22Rv1 (cell line): ENCODE measurements at regions not wholly inside any gene's neighbourhood (a gene's known extent, or its start where the extent isn't known, plus 50 kb on each side); places are given as distances from the start of the nearest gene placed in this dataset.

Experiments
- CTCF ChIP-seq: fragments of 450-650 bp; IDR thresholded peaks from 2 replicates; pipeline ENCODE4 v1.5.1; 2017; ENCODE audit warnings: mild to moderate bottlenecking
- ZFX ChIP-seq: fragments of 450-650 bp; IDR thresholded peaks from 2 replicates; pipeline ENCODE4 v1.6.1; 2017; ENCODE audit warnings: antibody characterized with exemption, borderline replicate concordance

- TF ChIP-seq CTCF, result no peak
- TF ChIP-seq ZFX, result no peak
These were observed 176.7 kb upstream of the FAT1 start for GRCh38 chr4:186900232-186900900.
